ENCODE measurements at regions not wholly inside any gene's neighbourhood (a gene's known extent, or its start where the extent isn't known, plus 50 kb on each side); places are given as distances from the start of the nearest gene placed in this dataset.
"Not testable (repeated sequence)": the region's sequence is repeated elsewhere in the genome, so short reads cannot be mapped to it uniquely, and the experiment has no call there.

GRCh38 chr18:2247101-2247500 is 324.2 kb downstream of the METTL4 start:
- TF ChIP-seq POLR2AphosphoS5 (IDR thresholded peaks at IDR 0.05; ENCODE audit: borderline replicate concordance, low read depth, low read length); FOXP2 (optimal IDR thresholded peaks at IDR 0.05; ENCODE audit: control extremely low read depth, extremely low read length, insufficient read depth): not testable (repeated sequence)
